ENCODE measurements at regions not wholly inside any gene's neighbourhood (a gene's known extent, or its start where the extent isn't known, plus 50 kb on each side); places are given as distances from the start of the nearest gene placed in this dataset.

- no peak for TF ChIP-seq REST (IDR thresholded peaks at IDR 0.05; ENCODE audit: insufficient read depth in 1 of 2, low read depth in 2 of 2, low read length in 2 of 2)
- TF ChIP-seq SIN3A (IDR thresholded peaks at IDR 0.05; ENCODE audit: borderline replicate concordance, insufficient read depth, low read length) = no peak
- no peak for TF ChIP-seq POLR2AphosphoS5 (IDR thresholded peaks at IDR 0.05; ENCODE audit: low read depth, low read length)
- TF ChIP-seq FOXP2 (optimal IDR thresholded peaks at IDR 0.05; ENCODE audit: borderline replicate concordance, extremely low read depth, extremely low read length, insufficient read depth) = no peak
- TF ChIP-seq TAF1 (IDR thresholded peaks at IDR 0.05; ENCODE audit: borderline replicate concordance, insufficient read depth, low read length) = no peak
Observed at GRCh38 chr6:6919173-6919572, 188.6 kb upstream of the RREB1 start.
